Sigmoid colon (tissue), 6 donors: ENCODE measurements at regions not wholly inside any gene's neighbourhood (a gene's known extent, or its start where the extent isn't known, plus 50 kb on each side); places are given as distances from the start of the nearest gene placed in this dataset.

Source experiments
- DNase-seq: peaks from one replicate; pipeline ENCODE4 v3.0.0-alpha.2; 2019
- H3K27ac ChIP-seq, 4 donors: fragments of 200-600 bp; sonication (generic); one replicate each; pipeline ENCODE4 v1.5.1; 2016 to 2019; ENCODE audit warnings: mild to moderate bottlenecking in 1 of 4
- H3K27me3 ChIP-seq, 3 donors: fragments of 200-600 bp; sonication (generic); one replicate each; pipeline ENCODE4 v1.5.1; 2019; ENCODE audit warnings: mild to moderate bottlenecking in 1 of 3
- H3K36me3 ChIP-seq, 4 donors: fragments of 200-600 bp; sonication (generic); one replicate each; pipeline ENCODE4 v1.5.1; 2016 to 2019
- H3K4me1 ChIP-seq, 4 donors: fragments of 200-600 bp; sonication (generic); one replicate each; pipeline ENCODE4 v1.5.1; 2017 to 2019
- H3K4me3 ChIP-seq, 4 donors: fragments of 200-600 bp; sonication (generic); one replicate each; pipeline ENCODE4 v1.5.1; 2017 to 2019; ENCODE audit warnings: mild to moderate bottlenecking in 2 of 4, moderate library complexity in 1 of 4
- H3K9me3 ChIP-seq, 4 donors: fragments of 200-600 bp in 3 of 4; sonication (generic) in 3 of 4; one replicate each; pipeline versions ENCODE4 v1.5.1 to v1.6.1; 2013 to 2019
- CTCF ChIP-seq, 4 experiments: fragments of 450-650 bp in 3 of 4; fragments of 200-600 bp in 1 of 4; IDR thresholded peaks; one replicate each; pipeline ENCODE4 v1.5.1; 2016 to 2019; ENCODE audit warnings: antibody characterized with exemption in 4 of 4, mild to moderate bottlenecking in 3 of 4, moderate library complexity in 2 of 4
- EP300 ChIP-seq, 4 donors: sonication (generic); formaldehyde crosslinking; IDR thresholded peaks; one replicate each; pipeline ENCODE4 v1.6.1; 2017; ENCODE audit warnings: antibody characterized with exemption in 4 of 4
- POLR2A ChIP-seq, 2 donors: fragments of 450-650 bp; IDR thresholded peaks; one replicate each; pipeline ENCODE4 v1.6.1; 2016; ENCODE audit warnings: antibody characterized with exemption in 2 of 2, mild to moderate bottlenecking in 2 of 2, moderate library complexity in 2 of 2
- POLR2AphosphoS5 ChIP-seq, 4 donors: sonication (generic); formaldehyde crosslinking; IDR thresholded peaks; one replicate each; pipeline ENCODE4 v1.6.1; 2017; ENCODE audit warnings: antibody characterized with exemption in 4 of 4
- WGBS, 2 donors: extraction: QIAGEN DNeasy Blood & Tissue Kit; methylation state at CpG; one replicate each; pipeline ENCODE4 v1.1.7; 2013; 5-methylcytosine and 5-hydroxymethylcytosine counted together
- intact Hi-C: fragments of 100-400 bp; cut with DNase I; formaldehyde crosslinking; loops from one replicate; pipeline ENCODE4 v1.15.1; 2023
- donor health status: healthy with polysubstance abuse.
- donor health status: healthy.

GRCh38 chr5:4101189-4101588, 505.6 kb downstream of the IRX1 start:
- intact Hi-C loops: no loop called here
- Histone ChIP-seq H3K4me1 (no peaks in the 10 kb centered on the region), H3K27ac (no peak overlapping the region), H3K36me3 (no peaks in the 10 kb centered on the region), H3K27me3 (no peaks in the 10 kb centered on the region), H3K4me3 (no peak overlapping the region), H3K9me3 (no peaks in the 10 kb centered on the region)
- DNase-seq: no peak
- WGBS, 2 donors: 88% methylated on average over 12 of the region's 12 CpGs
- no peak for TF ChIP-seq POLR2A (IDR thresholded peaks at IDR 0.05)
- TF ChIP-seq CTCF (IDR thresholded peaks at IDR 0.05): no peak
- TF ChIP-seq EP300 (IDR thresholded peaks at IDR 0.05): no peak
- no peak for TF ChIP-seq POLR2AphosphoS5 (IDR thresholded peaks at IDR 0.05)

GRCh38 chr5:4104831-4105597, 509.4 kb downstream of the IRX1 start:
- H3K4me1 ChIP-seq: no peaks in the 10 kb centered on the region
- TF ChIP-seq POLR2A (IDR thresholded peaks at IDR 0.05) (no peak), CTCF (IDR thresholded peaks at IDR 0.05) (no peak), EP300 (IDR thresholded peaks at IDR 0.05) (no peak), POLR2AphosphoS5 (IDR thresholded peaks at IDR 0.05) (no peak)
- no peaks in the 10 kb centered on the region for H3K9me3 ChIP-seq
- intact Hi-C loops: no loop called here
- H3K36me3 ChIP-seq: no peaks in the 10 kb centered on the region
- 60 to 69% methylated on average over 4 of the region's 4 CpGs for WGBS, 2 donors
- no peak overlapping the region for H3K27ac ChIP-seq
- no peak for DNase-seq
- H3K4me3 ChIP-seq: no peak overlapping the region
- no peaks in the 10 kb centered on the region for H3K27me3 ChIP-seq

GRCh38 chr5:4108690-4109089, 513.1 kb downstream of the IRX1 start:
- WGBS, 2 donors: 20 to 50% methylated on average over 1 of the region's 1 CpG
- Histone ChIP-seq H3K4me3 (no peak overlapping the region), H3K4me1 (no peaks in the 10 kb centered on the region), H3K9me3 (no peaks in the 10 kb centered on the region), H3K36me3 (no peaks in the 10 kb centered on the region), H3K27ac (no peak overlapping the region), H3K27me3 (no peaks in the 10 kb centered on the region)
- no peak for TF ChIP-seq CTCF (IDR thresholded peaks at IDR 0.05)
- no peak for TF ChIP-seq EP300 (IDR thresholded peaks at IDR 0.05)
- TF ChIP-seq POLR2AphosphoS5 (IDR thresholded peaks at IDR 0.05): no peak
- no peak for TF ChIP-seq POLR2A (IDR thresholded peaks at IDR 0.05)
- intact Hi-C loops: no loop called here
- no peak for DNase-seq

- WGBS, 2 donors: 59 to 62% methylated on average over 8 of the region's 8 CpGs
- intact Hi-C loops: no loop called here
- Histone ChIP-seq H3K36me3 (no peaks in the 10 kb centered on the region), H3K9me3 (no peaks in the 10 kb centered on the region), H3K27me3 (no peaks in the 10 kb centered on the region), H3K4me3 (no peak overlapping the region), H3K4me1 (no peaks in the 10 kb centered on the region), H3K27ac (no peak overlapping the region)
- no peak for TF ChIP-seq EP300 (IDR thresholded peaks at IDR 0.05)
- no peak for TF ChIP-seq POLR2A (IDR thresholded peaks at IDR 0.05)
- no peak for TF ChIP-seq POLR2AphosphoS5 (IDR thresholded peaks at IDR 0.05)
- TF ChIP-seq CTCF (IDR thresholded peaks at IDR 0.05): no peak
- DNase-seq: no peak
Measured at GRCh38 chr5:4113426-4113825, 517.8 kb downstream of the IRX1 start.

- Histone ChIP-seq H3K4me1 (no peaks in the 10 kb centered on the region), H3K9me3 (no peaks in the 10 kb centered on the region), H3K4me3 (no peak overlapping the region), H3K27me3 (no peaks in the 10 kb centered on the region), H3K27ac (no peak overlapping the region), H3K36me3 (no peaks in the 10 kb centered on the region)
- no peak for TF ChIP-seq POLR2AphosphoS5 (IDR thresholded peaks at IDR 0.05)
- no peak for TF ChIP-seq POLR2A (IDR thresholded peaks at IDR 0.05)
- no peak for TF ChIP-seq CTCF (IDR thresholded peaks at IDR 0.05)
- no peak for TF ChIP-seq EP300 (IDR thresholded peaks at IDR 0.05)
- 92 to 93% methylated on average over 9 of the region's 9 CpGs for WGBS, 2 donors
- no peak for DNase-seq
- intact Hi-C loops: no loop called here
Measured at GRCh38 chr5:4113905-4114304, 518.3 kb downstream of the IRX1 start.
